Small intestine (tissue), 7 donors: ENCODE measurements at regions not wholly inside any gene's neighbourhood (a gene's known extent, or its start where the extent isn't known, plus 50 kb on each side); places are given as distances from the start of the nearest gene placed in this dataset.
A peak's percentile ranks its signal among the peaks of the same experiment; 100 is the strongest.

Experiments
- DNase-seq, 2 donors: peaks; one replicate each; pipeline versions ENCODE4 v3.0.0 to v3.0.0-alpha.2; 2013
- FAIRE-seq: peaks from 2 replicates; lab custom pipeline; 2012; peaks lifted over from hg19 to GRCh38; lab: Jason Lieb, UNC
- H3K27ac ChIP-seq, 3 donors: one replicate each; pipeline ENCODE4 v1.5.1; 2013; ENCODE audit warnings: low read length in 2 of 3, mild to moderate bottlenecking in 2 of 3, control low read depth in 1 of 3, inconsistent platforms in 1 of 3, low read depth in 1 of 3, moderate library complexity in 1 of 3
- H3K27me3 ChIP-seq, 3 donors: one replicate each; pipeline ENCODE4 v1.6.1; 2013; ENCODE audit warnings: low read length in 3 of 3, inconsistent platforms in 1 of 3; ENCODE audit not compliant: control insufficient read depth in 3 of 3, insufficient read depth in 3 of 3
- H3K36me3 ChIP-seq, 3 donors: one replicate each; pipeline ENCODE4 v1.6.1; 2013; ENCODE audit warnings: low read length in 3 of 3, inconsistent platforms in 1 of 3, low read depth in 1 of 3, mild to moderate bottlenecking in 1 of 3, moderate library complexity in 1 of 3; ENCODE audit not compliant: control insufficient read depth in 3 of 3, insufficient read depth in 2 of 3
- H3K4me1 ChIP-seq, 3 donors: one replicate each; pipeline ENCODE4 v1.6.1; 2013; ENCODE audit warnings: low read length in 2 of 3, inconsistent platforms in 1 of 3, low read depth in 1 of 3, mild to moderate bottlenecking in 1 of 3, moderate library complexity in 1 of 3; ENCODE audit not compliant: control insufficient read depth in 3 of 3, insufficient read depth in 2 of 3
- H3K4me3 ChIP-seq, 3 donors: one replicate each; pipeline ENCODE4 v1.5.1; 2013; ENCODE audit warnings: low read length in 3 of 3, control low read depth in 1 of 3, inconsistent platforms in 1 of 3, low read depth in 1 of 3, mild to moderate bottlenecking in 1 of 3, moderate library complexity in 1 of 3
- H3K9me3 ChIP-seq, 2 donors: one replicate each; pipeline ENCODE4 v1.6.1; 2013; ENCODE audit warnings: low read depth in 1 of 2, low read length in 1 of 2; ENCODE audit not compliant: control insufficient read depth in 2 of 2, insufficient read depth in 1 of 2
- WGBS, 3 donors: extraction: QIAGEN DNeasy Blood & Tissue Kit; methylation state at CpG; one replicate each; pipeline ENCODE4 v1.1.7; 2013; 5-methylcytosine and 5-hydroxymethylcytosine counted together
- donor health status: healthy with polysubstance abuse.
- donor health status: control.
- donor health status: control.
- donor health status: Bipolar disorder and iron deficiency.
- donor health status: healthy.

GRCh38 chr2:21429747-21430146 lies 306.0 kb downstream of the TDRD15 start:
- Histone ChIP-seq H3K27me3 (no peaks in the 10 kb centered on the region), H3K36me3 (no peaks in the 10 kb centered on the region), H3K9me3 (no peaks in the 10 kb centered on the region), H3K27ac (no peak overlapping the region), H3K4me3 (no peak overlapping the region), H3K4me1 (no peaks in the 10 kb centered on the region)
- WGBS, 3 donors = 91 to 97% (median 92%) methylated on average over 1 of the region's 1 CpG
- DNase-seq (no peak), FAIRE-seq (no peak)

DNA sequence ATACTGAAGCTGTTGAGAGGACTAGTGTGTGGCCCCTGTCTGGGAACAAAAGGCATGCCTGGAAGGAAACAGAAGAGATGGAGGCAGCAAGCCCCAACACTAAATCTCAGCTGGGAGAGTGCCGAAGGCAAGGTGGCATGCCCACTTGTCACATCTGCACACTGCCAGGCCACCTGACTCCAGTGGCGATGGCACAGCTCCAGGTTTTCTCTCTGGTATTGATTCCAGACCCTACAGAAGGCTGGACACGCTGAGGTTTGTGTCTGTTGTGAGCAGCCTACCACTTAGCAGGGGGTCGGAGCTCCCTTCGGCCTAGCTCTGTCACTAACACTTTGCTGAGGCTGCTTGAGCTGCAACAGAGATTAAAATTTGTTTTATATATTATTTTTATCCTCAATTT lies 307.3 kb downstream of the TDRD15 start:
- Histone ChIP-seq H3K27me3 (no peaks in the 10 kb centered on the region), H3K4me3 (no peak overlapping the region), H3K4me1 (no peaks in the 10 kb centered on the region), H3K9me3 (no peaks in the 10 kb centered on the region), H3K36me3 (no peaks in the 10 kb centered on the region), H3K27ac (no peak overlapping the region)
- DNase-seq = no peak
- WGBS, 3 donors = 79 to 80% (median 79%) methylated on average over 5 of the region's 5 CpGs
- no peak for FAIRE-seq

DNA sequence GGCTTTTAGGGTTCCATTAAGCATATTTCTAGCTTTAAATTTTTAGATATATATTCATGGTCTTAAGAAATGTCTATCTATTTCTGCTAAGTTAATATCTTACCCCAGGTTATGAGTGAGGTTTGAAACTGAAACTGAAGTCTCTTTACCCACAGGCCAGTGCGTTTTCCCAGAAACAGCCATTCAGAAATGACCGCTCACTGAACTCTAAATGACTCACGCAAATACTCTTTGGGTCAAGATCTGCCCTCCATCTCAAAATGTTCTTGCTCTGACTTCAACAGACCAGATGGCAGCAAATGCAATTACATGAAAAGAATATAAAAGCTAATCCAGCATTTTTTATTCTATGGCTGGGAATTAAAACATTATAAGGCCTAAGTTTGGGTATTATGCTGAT lies 315.2 kb downstream of the TDRD15 start:
- Histone ChIP-seq H3K9me3 (no peaks in the 10 kb centered on the region), H3K27ac (no peak overlapping the region), H3K4me3 (no peak overlapping the region), H3K4me1 (no peaks in the 10 kb centered on the region), H3K36me3 (no peaks in the 10 kb centered on the region), H3K27me3 (no peaks in the 10 kb centered on the region)
- 75 to 85% (median 77%) methylated on average over 3 of the region's 3 CpGs for WGBS, 3 donors
- DNase-seq = no peak
- no peak for FAIRE-seq

GRCh38 chr2:21441442-21441841 lies 317.7 kb downstream of the TDRD15 start:
- Histone ChIP-seq H3K4me3 (no peak overlapping the region), H3K27ac (no peak overlapping the region), H3K4me1 (no peaks in the 10 kb centered on the region), H3K9me3 (no peaks in the 10 kb centered on the region), H3K36me3 (no peaks in the 10 kb centered on the region), H3K27me3 (no peaks in the 10 kb centered on the region)
- DNase-seq (no peak), FAIRE-seq (no peak)
- WGBS, 3 donors = 88 to 95% (median 93%) methylated on average over 7 of the region's 7 CpGs

GRCh38 chr2:21443494-21444105 lies 319.8 kb downstream of the TDRD15 start:
- H3K9me3 ChIP-seq = no peaks in the 10 kb centered on the region
- no peaks in the 10 kb centered on the region for H3K27me3 ChIP-seq
- H3K4me1 ChIP-seq = no peaks in the 10 kb centered on the region
- WGBS, 3 donors = 42 to 48% (median 45%) methylated on average over 5 of the region's 5 CpGs
- FAIRE-seq (no peak), DNase-seq (no peak)
- H3K36me3 ChIP-seq = no peaks in the 10 kb centered on the region
- peak overlapping the region in 1 of 3 donors; percentile 2 for H3K4me3 ChIP-seq
- peak overlapping the region in 1 of 3 donors; percentile 28 for H3K27ac ChIP-seq

- Histone ChIP-seq H3K36me3 (no peaks in the 10 kb centered on the region), H3K4me1 (no peaks in the 10 kb centered on the region), H3K4me3 (no peak overlapping the region), H3K27me3 (no peaks in the 10 kb centered on the region), H3K27ac (no peak overlapping the region), H3K9me3 (no peaks in the 10 kb centered on the region)
- 58 to 76% (median 64%) methylated on average over 4 of the region's 4 CpGs for WGBS, 3 donors
- no peak for DNase-seq
- no peak for FAIRE-seq
Measured at GRCh38 chr2:21449881-21450280, 326.1 kb downstream of the TDRD15 start.

DNA sequence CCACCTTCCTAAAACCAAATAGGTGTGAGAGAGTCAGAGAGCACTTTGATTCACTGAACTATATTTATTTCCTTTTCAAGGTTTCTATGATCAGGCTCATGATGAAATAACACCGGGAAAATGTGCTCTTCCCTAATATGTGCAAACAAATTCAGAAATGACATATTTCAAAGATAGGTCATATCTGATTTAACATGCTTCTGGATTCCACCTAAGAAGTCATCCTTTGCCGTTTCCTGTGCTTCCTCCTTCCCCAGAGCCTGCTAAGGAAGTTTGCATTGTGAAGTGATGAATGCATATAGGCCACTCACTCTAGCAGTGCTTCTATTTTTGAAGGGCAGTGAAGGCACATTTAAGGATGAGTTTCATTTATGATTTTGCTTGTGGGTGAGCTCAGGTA lies 327.6 kb downstream of the TDRD15 start:
- Histone ChIP-seq H3K9me3 (no peaks in the 10 kb centered on the region), H3K27ac (no peak overlapping the region), H3K36me3 (no peaks in the 10 kb centered on the region), H3K4me1 (no peaks in the 10 kb centered on the region), H3K27me3 (no peaks in the 10 kb centered on the region), H3K4me3 (no peak overlapping the region)
- DNase-seq (no peak), FAIRE-seq (no peak)
- 53 to 59% (median 58%) methylated on average over 2 of the region's 2 CpGs for WGBS, 3 donors

- WGBS, 3 donors = 38 to 48% (median 44%) methylated on average over 5 of the region's 5 CpGs
- H3K9me3 ChIP-seq = no peaks in the 10 kb centered on the region
- H3K27me3 ChIP-seq = no peaks in the 10 kb centered on the region
- H3K27ac ChIP-seq = no peak overlapping the region
- no peak overlapping the region for H3K4me3 ChIP-seq
- H3K4me1 ChIP-seq = no peaks in the 10 kb centered on the region
- FAIRE-seq = no peak
- H3K36me3 ChIP-seq = no peaks in the 10 kb centered on the region
- no peak for DNase-seq
Measured at GRCh38 chr2:21452263-21452662, 328.5 kb downstream of the TDRD15 start.

DNA sequence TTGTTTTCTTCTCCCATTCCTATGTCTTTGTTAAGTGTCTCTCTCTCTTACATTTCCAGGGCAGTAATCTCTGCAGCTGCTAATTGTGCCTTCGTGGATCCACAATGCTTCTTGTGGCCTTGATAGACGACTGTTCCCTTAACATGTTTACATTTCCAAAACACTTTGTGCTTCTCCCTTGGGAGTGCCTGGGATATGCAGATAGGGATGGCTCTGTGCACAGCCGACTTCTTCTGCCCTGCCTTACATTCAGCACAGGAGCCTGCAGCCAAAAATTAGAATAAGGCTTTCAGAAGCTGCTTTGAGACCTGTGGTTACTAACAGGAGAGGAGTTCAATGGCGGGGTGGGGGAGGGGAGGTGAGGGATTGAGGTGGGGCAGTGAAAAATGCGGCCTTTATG lies 328.9 kb downstream of the TDRD15 start:
- FAIRE-seq (no peak), DNase-seq (no peak)
- H3K27ac ChIP-seq = no peak overlapping the region
- no peaks in the 10 kb centered on the region for H3K36me3 ChIP-seq
- H3K4me1 ChIP-seq = no peaks in the 10 kb centered on the region
- H3K9me3 ChIP-seq = no peaks in the 10 kb centered on the region
- WGBS, 3 donors = 17 to 31% (median 24%) methylated on average over 5 of the region's 5 CpGs
- no peak overlapping the region for H3K4me3 ChIP-seq
- no peaks in the 10 kb centered on the region for H3K27me3 ChIP-seq
